OCI-LY7 (cell line): ENCODE measurements at regions not wholly inside any gene's neighbourhood (a gene's known extent, or its start where the extent isn't known, plus 50 kb on each side); places are given as distances from the start of the nearest gene placed in this dataset.
A peak's percentile ranks its signal among the peaks of the same experiment; 100 is the strongest.

Experiments
- BruUV-seq: library from RNA; stranded (reverse); fragments of 400-500 nt; replicated peaks from 2 replicates; lab custom pipeline; 2021; lab: Mats Ljungman, UMichigan
- CTCF ChIA-PET: fragments of 300-600 bp; sonication (Branson Sonifier 250); formaldehyde crosslinking; loops from one replicate; lab custom pipeline; 2022; ENCODE audit warnings: antibody characterized with exemption; ENCODE audit not compliant: unreplicated experiment; lab: Charles Lee
- POLR2A ChIA-PET: fragments of 300-600 bp; sonication (Branson Sonifier 250); formaldehyde crosslinking; loops from one replicate; lab custom pipeline; 2022; ENCODE audit warnings: antibody characterized with exemption; lab: Charles Lee
- DNase-seq: peaks from one replicate; pipeline ENCODE4 v3.0.0-alpha.2; 2015; ENCODE audit warnings: low spot score
- H2AFZ ChIP-seq: fragments of 200-600 bp; sonication (generic), shearing (Covaris generic); 2 replicates; pipeline ENCODE4 v1.6.1; 2014; ENCODE audit warnings: mild to moderate bottlenecking, antibody characterized with exemption, low read length, moderate library complexity
- H3K27ac ChIP-seq: fragments of 200-600 bp; sonication (generic); 2 replicates; pipeline ENCODE4 v1.5.1; 2014; ENCODE audit warnings: mixed run types, low read depth, mild to moderate bottlenecking, moderate library complexity, low read length, inconsistent platforms; ENCODE audit not compliant: poor library complexity, severe bottlenecking
- H3K36me3 ChIP-seq: fragments of 200-600 bp; sonication (generic); 2 replicates; pipeline ENCODE4 v1.6.1; 2014; ENCODE audit warnings: mild to moderate bottlenecking, antibody characterized with exemption, low read length, moderate library complexity, mixed read lengths; ENCODE audit not compliant: insufficient read depth
- H3K4me1 ChIP-seq: fragments of 200-600 bp; sonication (generic); 2 replicates; pipeline ENCODE4 v1.5.1; 2014; ENCODE audit warnings: mild to moderate bottlenecking, low read length; ENCODE audit not compliant: insufficient read depth, poor library complexity, severe bottlenecking
- H3K4me2 ChIP-seq: fragments of 200-600 bp; sonication (generic); 2 replicates; pipeline ENCODE4 v1.6.1; 2014; ENCODE audit warnings: mild to moderate bottlenecking, low read length
- H3K4me3 ChIP-seq: fragments of 200-600 bp; sonication (generic); 2 replicates; pipeline ENCODE4 v1.5.1; 2014; ENCODE audit warnings: mild to moderate bottlenecking, low read depth, low read length; ENCODE audit not compliant: poor library complexity, severe bottlenecking
- H3K79me2 ChIP-seq: fragments of 200-600 bp; sonication (generic); 2 replicates; pipeline ENCODE4 v1.6.1; 2016; ENCODE audit warnings: low read depth, mild to moderate bottlenecking, low read length, moderate library complexity, mixed read lengths; ENCODE audit not compliant: insufficient read depth
- H3K9me2 ChIP-seq: fragments of 200-600 bp; sonication (generic); 2 replicates; pipeline ENCODE4 v1.6.1; 2016; ENCODE audit warnings: mild to moderate bottlenecking, low read length, mixed read lengths; ENCODE audit not compliant: insufficient read depth
- H3K9me3 ChIP-seq: fragments of 200-600 bp; sonication (generic); 2 replicates; pipeline ENCODE4 v1.6.1; 2014; ENCODE audit warnings: mild to moderate bottlenecking, mixed run types, low read length, mixed read lengths
- H4K20me1 ChIP-seq: fragments of 200-600 bp; sonication (generic); 2 replicates; pipeline ENCODE4 v1.6.1; 2014; ENCODE audit warnings: mild to moderate bottlenecking, antibody characterized with exemption, low read length, moderate library complexity, mixed read lengths; ENCODE audit not compliant: insufficient read depth
- CTCF ChIP-seq: fragments of 200-600 bp; sonication (generic); conservative IDR thresholded peaks from 2 replicates; pipeline ENCODE4 v1.5.1; 2014; ENCODE audit warnings: mild to moderate bottlenecking, antibody characterized with exemption, low read length, moderate library complexity, mixed read lengths
- EZH2phosphoT487 ChIP-seq: fragments of 200-600 bp; sonication (generic); IDR thresholded peaks from 2 replicates; pipeline ENCODE4 v1.6.1; 2018; ENCODE audit warnings: low read depth, borderline replicate concordance, mild to moderate bottlenecking, mixed run types, antibody characterized with exemption, low read length, moderate library complexity, mixed read lengths
- intact Hi-C: fragments of 100-400 bp; cut with micrococcal nuclease; formaldehyde crosslinking; loops from one replicate; pipeline ENCODE4 v1.10.0; 2022; ENCODE audit not compliant: unreplicated experiment

- Histone ChIP-seq H3K9me3 (no peaks in the 10 kb centered on the region), H3K4me3 (no peak overlapping the region), H3K27ac (no peak overlapping the region), H2AFZ (no peak overlapping the region), H4K20me1 (no peaks in the 10 kb centered on the region), H3K36me3 (no peaks in the 10 kb centered on the region), H3K4me2 (no peak overlapping the region), H3K79me2 (no peaks in the 10 kb centered on the region), H3K9me2 (no peaks in the 10 kb centered on the region), H3K4me1 (peaks cover 8% of the 10 kb centered on the region)
- peak; percentile 20 for DNase-seq
- intact Hi-C loops, result no loop called here
- ChIA-PET POLR2A (no interaction called here), CTCF (no interaction called here)
- TF ChIP-seq EZH2phosphoT487 (no peak), CTCF (peak; percentile 53)
- BruUV-seq, result no TSS peak
Observed at GRCh38 chr22:27151407-27151806, 494.0 kb downstream of the MIAT start.

GRCh38 chr22:27152033-27152432 lies 494.6 kb downstream of the MIAT start:
- no peak for DNase-seq
- intact Hi-C loops, result no loop called here
- Histone ChIP-seq H3K4me1 (peaks cover 8% of the 10 kb centered on the region), H3K4me2 (no peak overlapping the region), H3K79me2 (no peaks in the 10 kb centered on the region), H3K27ac (no peak overlapping the region), H3K36me3 (no peaks in the 10 kb centered on the region), H3K4me3 (no peak overlapping the region), H3K9me3 (no peaks in the 10 kb centered on the region), H2AFZ (no peak overlapping the region), H3K9me2 (no peaks in the 10 kb centered on the region), H4K20me1 (no peaks in the 10 kb centered on the region)
- BruUV-seq, result no TSS peak
- CTCF ChIA-PET, result no interaction called here
- TF ChIP-seq CTCF, result no peak
- no peak for TF ChIP-seq EZH2phosphoT487
- POLR2A ChIA-PET, result no interaction called here

GRCh38 chr22:27152883-27153282 lies 495.5 kb downstream of the MIAT start:
- CTCF ChIA-PET, result no interaction called here
- no TSS peak for BruUV-seq
- POLR2A ChIA-PET, result no interaction called here

More at GRCh38 chr22:27152883-27153282, 495.5 kb downstream of the MIAT start:
- Histone ChIP-seq H3K9me2 (no peaks in the 10 kb centered on the region), H3K27ac (no peak overlapping the region), H3K9me3 (no peaks in the 10 kb centered on the region), H3K79me2 (no peaks in the 10 kb centered on the region), H3K4me1 (peaks cover 8% of the 10 kb centered on the region), H3K36me3 (no peaks in the 10 kb centered on the region), H3K4me3 (no peak overlapping the region), H4K20me1 (no peaks in the 10 kb centered on the region), H3K4me2 (no peak overlapping the region), H2AFZ (no peak overlapping the region)
- intact Hi-C loops, result no loop called here
- no peak for DNase-seq
- TF ChIP-seq EZH2phosphoT487 (no peak), CTCF (no peak)
